Neural cell (in vitro differentiated cells): ENCODE measurements at regions not wholly inside any gene's neighbourhood (a gene's known extent, or its start where the extent isn't known, plus 50 kb on each side); places are given as distances from the start of the nearest gene placed in this dataset.

Experiments
- EP300 ChIP-seq: fragments of 450-650 bp; conservative IDR thresholded peaks from 2 replicates; pipeline ENCODE4 v1.6.1; 2014; ENCODE audit warnings: antibody characterized with exemption, mild to moderate bottlenecking, moderate library complexity; ENCODE audit not compliant: poor library complexity, severe bottlenecking
- POLR2AphosphoS5 ChIP-seq: IDR thresholded peaks from 2 replicates; pipeline ENCODE4 v1.6.1; 2012
- RAD21 ChIP-seq: fragments of 450-650 bp; conservative IDR thresholded peaks from 2 replicates; pipeline ENCODE4 v1.6.1; 2014; ENCODE audit warnings: antibody characterized with exemption, mild to moderate bottlenecking, moderate library complexity
- SMC3 ChIP-seq: fragments of 450-650 bp; conservative IDR thresholded peaks from 2 replicates; pipeline ENCODE4 v1.6.1; 2014; ENCODE audit warnings: antibody characterized with exemption, mild to moderate bottlenecking, moderate library complexity; ENCODE audit not compliant: poor library complexity
- TAF1 ChIP-seq: IDR thresholded peaks from 2 replicates; pipeline ENCODE4 v1.6.1; 2012; ENCODE audit warnings: low read depth
- TF ChIP-seq, protein P1 (sequence below): fragments of 450-650 bp; IDR thresholded peaks from 2 replicates; pipeline ENCODE4 v1.5.1; 2014; ENCODE audit warnings: antibody characterized with exemption, mild to moderate bottlenecking, moderate library complexity; ENCODE audit not compliant: poor library complexity, severe bottlenecking
- TF ChIP-seq, protein P2 (sequence below): IDR thresholded peaks from 2 replicates; pipeline ENCODE4 v1.6.1; 2012; ENCODE audit warnings: borderline replicate concordance

DNA sequence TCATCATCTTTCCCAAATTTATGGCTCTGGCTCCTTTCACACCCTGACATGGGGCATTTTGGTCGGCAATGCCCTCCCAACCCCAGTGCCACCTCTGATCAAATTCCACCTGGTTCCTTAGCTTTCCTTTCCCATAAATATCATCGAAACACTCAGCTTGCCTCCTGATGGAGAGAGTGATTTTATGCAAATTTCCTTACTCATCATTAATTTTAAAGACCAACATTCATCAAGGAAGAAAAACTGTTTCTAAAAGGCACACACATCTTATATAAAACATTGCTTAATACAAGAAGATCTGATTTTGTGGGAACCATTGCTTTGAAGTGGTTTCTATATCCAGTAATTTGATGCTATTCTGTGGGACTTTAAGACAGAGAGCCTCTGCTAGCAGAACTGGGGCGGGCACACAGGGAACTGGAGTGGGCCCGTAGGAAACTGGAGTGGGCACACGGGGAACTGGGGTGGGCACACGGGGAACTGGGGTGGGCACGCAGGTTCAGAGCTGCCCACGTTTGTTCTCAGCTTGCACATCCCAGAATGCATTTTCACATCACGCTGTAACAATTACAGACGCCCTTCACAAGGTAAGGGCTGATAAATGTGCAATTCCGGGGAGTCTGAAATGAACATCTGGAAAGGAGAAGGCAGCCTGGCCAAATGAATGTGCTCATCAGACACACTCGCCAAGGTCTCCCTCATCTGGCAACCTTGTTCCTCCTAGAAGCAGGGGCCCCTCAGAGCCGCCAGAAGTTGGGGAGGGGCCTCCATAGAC is 174.2 kb downstream of the RTP5 start:
- TF ChIP-seq, protein P1, sequence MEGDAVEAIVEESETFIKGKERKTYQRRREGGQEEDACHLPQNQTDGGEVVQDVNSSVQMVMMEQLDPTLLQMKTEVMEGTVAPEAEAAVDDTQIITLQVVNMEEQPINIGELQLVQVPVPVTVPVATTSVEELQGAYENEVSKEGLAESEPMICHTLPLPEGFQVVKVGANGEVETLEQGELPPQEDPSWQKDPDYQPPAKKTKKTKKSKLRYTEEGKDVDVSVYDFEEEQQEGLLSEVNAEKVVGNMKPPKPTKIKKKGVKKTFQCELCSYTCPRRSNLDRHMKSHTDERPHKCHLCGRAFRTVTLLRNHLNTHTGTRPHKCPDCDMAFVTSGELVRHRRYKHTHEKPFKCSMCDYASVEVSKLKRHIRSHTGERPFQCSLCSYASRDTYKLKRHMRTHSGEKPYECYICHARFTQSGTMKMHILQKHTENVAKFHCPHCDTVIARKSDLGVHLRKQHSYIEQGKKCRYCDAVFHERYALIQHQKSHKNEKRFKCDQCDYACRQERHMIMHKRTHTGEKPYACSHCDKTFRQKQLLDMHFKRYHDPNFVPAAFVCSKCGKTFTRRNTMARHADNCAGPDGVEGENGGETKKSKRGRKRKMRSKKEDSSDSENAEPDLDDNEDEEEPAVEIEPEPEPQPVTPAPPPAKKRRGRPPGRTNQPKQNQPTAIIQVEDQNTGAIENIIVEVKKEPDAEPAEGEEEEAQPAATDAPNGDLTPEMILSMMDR = no peak
- TF ChIP-seq EP300 (no peak), POLR2AphosphoS5 (no peak), TAF1 (no peak), RAD21 (no peak), SMC3 (no peak)
- TF ChIP-seq, protein P2, sequence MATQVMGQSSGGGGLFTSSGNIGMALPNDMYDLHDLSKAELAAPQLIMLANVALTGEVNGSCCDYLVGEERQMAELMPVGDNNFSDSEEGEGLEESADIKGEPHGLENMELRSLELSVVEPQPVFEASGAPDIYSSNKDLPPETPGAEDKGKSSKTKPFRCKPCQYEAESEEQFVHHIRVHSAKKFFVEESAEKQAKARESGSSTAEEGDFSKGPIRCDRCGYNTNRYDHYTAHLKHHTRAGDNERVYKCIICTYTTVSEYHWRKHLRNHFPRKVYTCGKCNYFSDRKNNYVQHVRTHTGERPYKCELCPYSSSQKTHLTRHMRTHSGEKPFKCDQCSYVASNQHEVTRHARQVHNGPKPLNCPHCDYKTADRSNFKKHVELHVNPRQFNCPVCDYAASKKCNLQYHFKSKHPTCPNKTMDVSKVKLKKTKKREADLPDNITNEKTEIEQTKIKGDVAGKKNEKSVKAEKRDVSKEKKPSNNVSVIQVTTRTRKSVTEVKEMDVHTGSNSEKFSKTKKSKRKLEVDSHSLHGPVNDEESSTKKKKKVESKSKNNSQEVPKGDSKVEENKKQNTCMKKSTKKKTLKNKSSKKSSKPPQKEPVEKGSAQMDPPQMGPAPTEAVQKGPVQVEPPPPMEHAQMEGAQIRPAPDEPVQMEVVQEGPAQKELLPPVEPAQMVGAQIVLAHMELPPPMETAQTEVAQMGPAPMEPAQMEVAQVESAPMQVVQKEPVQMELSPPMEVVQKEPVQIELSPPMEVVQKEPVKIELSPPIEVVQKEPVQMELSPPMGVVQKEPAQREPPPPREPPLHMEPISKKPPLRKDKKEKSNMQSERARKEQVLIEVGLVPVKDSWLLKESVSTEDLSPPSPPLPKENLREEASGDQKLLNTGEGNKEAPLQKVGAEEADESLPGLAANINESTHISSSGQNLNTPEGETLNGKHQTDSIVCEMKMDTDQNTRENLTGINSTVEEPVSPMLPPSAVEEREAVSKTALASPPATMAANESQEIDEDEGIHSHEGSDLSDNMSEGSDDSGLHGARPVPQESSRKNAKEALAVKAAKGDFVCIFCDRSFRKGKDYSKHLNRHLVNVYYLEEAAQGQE = no peak
